Mucosa of stomach (tissue), 1 donor: ENCODE measurements at regions not wholly inside any gene's neighbourhood (a gene's known extent, or its start where the extent isn't known, plus 50 kb on each side); places are given as distances from the start of the nearest gene placed in this dataset.

Experiments used
- H3K27me3 ChIP-seq: one replicate; pipeline ENCODE4 v1.7.0; 2013; ENCODE audit warnings: mild to moderate bottlenecking, low read length; ENCODE audit not compliant: control insufficient read depth, insufficient read depth
- H3K36me3 ChIP-seq: one replicate; pipeline ENCODE4 v1.7.0; 2013; ENCODE audit warnings: low read length; ENCODE audit not compliant: control insufficient read depth, insufficient read depth
- H3K4me1 ChIP-seq: one replicate; pipeline ENCODE4 v1.7.0; 2013; ENCODE audit warnings: mild to moderate bottlenecking, low read length; ENCODE audit not compliant: control insufficient read depth, insufficient read depth
- H3K4me3 ChIP-seq: one replicate; pipeline ENCODE4 v1.7.0; 2013; ENCODE audit warnings: low read length
- H3K9ac ChIP-seq: one replicate; pipeline ENCODE4 v1.7.0; 2013; ENCODE audit warnings: mild to moderate bottlenecking, low read length, moderate library complexity
- H3K9me3 ChIP-seq: one replicate; pipeline ENCODE4 v1.7.0; 2013; ENCODE audit warnings: mild to moderate bottlenecking, low read length, moderate library complexity; ENCODE audit not compliant: control insufficient read depth
- donor health status: Pancreatic carcinoma.

DNA sequence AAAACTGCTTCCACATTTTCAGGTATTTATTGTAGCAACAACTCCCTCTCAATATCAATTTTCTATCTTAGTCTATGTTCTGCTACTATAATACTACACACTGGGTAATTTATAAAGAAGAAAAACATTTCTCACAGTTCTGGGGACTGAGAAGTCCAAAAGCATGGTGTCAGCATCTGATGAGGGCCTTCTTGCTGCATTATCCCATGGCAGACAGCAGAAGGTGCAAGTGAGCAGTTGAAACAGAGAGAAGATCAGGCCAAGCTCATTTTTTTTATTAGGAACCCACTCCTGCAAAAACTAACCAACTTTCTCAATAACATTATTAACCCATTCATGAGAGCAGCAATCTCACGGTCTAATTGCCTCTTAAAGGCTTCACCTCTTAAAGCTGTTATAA is 376.0 kb downstream of the RAB28 start:
- H3K36me3 ChIP-seq, result no peaks in the 10 kb centered on the region
- no peaks in the 10 kb centered on the region for H3K27me3 ChIP-seq
- no peaks in the 10 kb centered on the region for H3K4me1 ChIP-seq

GRCh38 chr4:13103382-13104015 is 380.6 kb downstream of the RAB28 start:
- H3K9ac ChIP-seq, result no peak overlapping the region
- no peaks in the 10 kb centered on the region for H3K4me1 ChIP-seq
- H3K4me3 ChIP-seq, result no peak overlapping the region
- no peaks in the 10 kb centered on the region for H3K27me3 ChIP-seq
- no peaks in the 10 kb centered on the region for H3K36me3 ChIP-seq
- no peaks in the 10 kb centered on the region for H3K9me3 ChIP-seq

More for the DNA sequence above, 376.0 kb downstream of the RAB28 start:
- Histone ChIP-seq H3K9ac (no peak overlapping the region), H3K9me3 (no peaks in the 10 kb centered on the region), H3K4me3 (no peak overlapping the region)

- no peaks in the 10 kb centered on the region for H3K27me3 ChIP-seq
- no peaks in the 10 kb centered on the region for H3K9me3 ChIP-seq
- H3K4me1 ChIP-seq, result no peaks in the 10 kb centered on the region
- H3K4me3 ChIP-seq, result no peak overlapping the region
- no peak overlapping the region for H3K9ac ChIP-seq
- H3K36me3 ChIP-seq, result no peaks in the 10 kb centered on the region
Observed at GRCh38 chr4:13102092-13102742, 381.9 kb downstream of the RAB28 start.

GRCh38 chr4:13097971-13098370 is 386.2 kb downstream of the RAB28 start:
- Histone ChIP-seq H3K4me1 (no peaks in the 10 kb centered on the region), H3K27me3 (no peaks in the 10 kb centered on the region), H3K9me3 (no peaks in the 10 kb centered on the region), H3K36me3 (no peaks in the 10 kb centered on the region), H3K4me3 (no peak overlapping the region), H3K9ac (no peak overlapping the region)

DNA sequence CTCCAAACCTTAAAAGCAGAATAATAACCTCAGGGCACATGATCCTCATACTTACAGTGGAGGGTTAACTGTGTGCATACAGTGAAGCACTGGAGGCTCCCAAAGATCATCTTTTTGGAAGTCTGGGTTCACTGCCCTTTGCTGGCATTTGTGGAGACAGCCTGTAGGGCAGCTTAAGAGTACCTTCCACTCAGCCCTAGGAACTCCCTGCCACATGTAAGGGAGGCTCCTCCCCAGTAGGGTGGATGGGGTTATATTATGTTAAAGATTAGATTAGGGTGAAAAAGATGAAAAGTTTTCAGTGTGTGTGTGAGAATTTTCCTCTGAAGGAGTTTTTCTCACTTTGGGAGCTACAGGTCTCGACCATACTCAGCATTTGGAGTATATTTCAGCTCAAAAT is 388.4 kb downstream of the RAB28 start:
- Histone ChIP-seq H3K4me3 (no peak overlapping the region), H3K4me1 (no peaks in the 10 kb centered on the region), H3K9ac (no peak overlapping the region), H3K27me3 (no peaks in the 10 kb centered on the region), H3K36me3 (no peaks in the 10 kb centered on the region), H3K9me3 (no peaks in the 10 kb centered on the region)

GRCh38 chr4:13093170-13093569 is 391.0 kb downstream of the RAB28 start:
- Histone ChIP-seq H3K36me3 (no peaks in the 10 kb centered on the region), H3K27me3 (no peaks in the 10 kb centered on the region)

GRCh38 chr4:13092702-13093101 is 391.4 kb downstream of the RAB28 start:
- H3K36me3 ChIP-seq, result no peaks in the 10 kb centered on the region
- H3K4me1 ChIP-seq, result no peaks in the 10 kb centered on the region
- no peak overlapping the region for H3K4me3 ChIP-seq
- no peaks in the 10 kb centered on the region for H3K27me3 ChIP-seq
- no peak overlapping the region for H3K9ac ChIP-seq
- no peaks in the 10 kb centered on the region for H3K9me3 ChIP-seq

More at GRCh38 chr4:13093170-13093569, 391.0 kb downstream of the RAB28 start:
- Histone ChIP-seq H3K9ac (no peak overlapping the region), H3K4me3 (no peak overlapping the region), H3K4me1 (no peaks in the 10 kb centered on the region), H3K9me3 (no peaks in the 10 kb centered on the region)

DNA sequence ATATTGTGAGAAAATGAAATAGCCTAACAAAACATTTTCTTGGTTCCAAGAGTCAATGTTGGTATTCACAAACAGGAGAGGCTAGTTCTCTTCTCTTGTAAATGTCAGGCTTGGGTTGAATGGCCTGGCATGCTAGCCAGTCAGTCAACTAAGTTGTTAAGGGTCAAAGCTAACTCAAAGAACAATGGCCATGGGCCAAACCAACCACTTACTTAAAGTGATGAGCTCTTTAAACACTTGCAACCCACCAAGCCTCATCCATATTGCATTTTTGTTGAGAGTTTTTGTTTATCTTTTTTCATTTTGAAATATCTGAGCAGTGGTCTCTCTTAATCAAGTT is 394.5 kb downstream of the RAB28 start:
- Histone ChIP-seq H3K4me3 (no peak overlapping the region), H3K9ac (no peak overlapping the region), H3K36me3 (no peaks in the 10 kb centered on the region), H3K9me3 (no peaks in the 10 kb centered on the region), H3K4me1 (no peaks in the 10 kb centered on the region), H3K27me3 (no peaks in the 10 kb centered on the region)

- Histone ChIP-seq H3K27me3 (no peaks in the 10 kb centered on the region), H3K9ac (no peak overlapping the region), H3K4me3 (no peak overlapping the region), H3K9me3 (no peaks in the 10 kb centered on the region), H3K36me3 (no peaks in the 10 kb centered on the region), H3K4me1 (no peaks in the 10 kb centered on the region)
Observed at GRCh38 chr4:13088726-13089658, 395.1 kb downstream of the RAB28 start.

DNA sequence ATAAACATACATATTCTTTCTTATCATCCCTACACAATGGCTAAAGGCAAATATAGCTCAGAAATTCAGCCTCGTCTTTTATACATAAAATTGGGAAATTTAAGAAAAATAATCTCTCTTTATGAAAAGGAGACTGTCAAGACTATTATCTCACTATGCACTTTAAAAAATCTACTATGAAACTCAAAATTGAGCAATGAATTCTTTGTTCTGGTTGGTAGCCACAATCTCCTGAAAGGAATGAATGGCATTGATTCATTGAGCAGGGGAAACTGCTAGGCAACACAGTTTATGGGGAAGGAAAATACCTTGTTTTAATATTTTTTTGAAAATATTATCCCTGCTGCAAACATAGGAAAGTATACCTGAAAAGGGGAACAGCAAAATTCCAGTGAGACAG is 397.1 kb downstream of the RAB28 start:
- Histone ChIP-seq H3K4me1 (no peaks in the 10 kb centered on the region), H3K4me3 (no peak overlapping the region), H3K9ac (no peak overlapping the region), H3K36me3 (no peaks in the 10 kb centered on the region), H3K9me3 (no peaks in the 10 kb centered on the region), H3K27me3 (no peaks in the 10 kb centered on the region)

- Histone ChIP-seq H3K9me3 (no peaks in the 10 kb centered on the region), H3K36me3 (no peaks in the 10 kb centered on the region), H3K4me1 (no peaks in the 10 kb centered on the region), H3K9ac (no peak overlapping the region), H3K27me3 (no peaks in the 10 kb centered on the region), H3K4me3 (no peak overlapping the region)
Observed at GRCh38 chr4:13084210-13084609, 399.9 kb downstream of the RAB28 start.

DNA sequence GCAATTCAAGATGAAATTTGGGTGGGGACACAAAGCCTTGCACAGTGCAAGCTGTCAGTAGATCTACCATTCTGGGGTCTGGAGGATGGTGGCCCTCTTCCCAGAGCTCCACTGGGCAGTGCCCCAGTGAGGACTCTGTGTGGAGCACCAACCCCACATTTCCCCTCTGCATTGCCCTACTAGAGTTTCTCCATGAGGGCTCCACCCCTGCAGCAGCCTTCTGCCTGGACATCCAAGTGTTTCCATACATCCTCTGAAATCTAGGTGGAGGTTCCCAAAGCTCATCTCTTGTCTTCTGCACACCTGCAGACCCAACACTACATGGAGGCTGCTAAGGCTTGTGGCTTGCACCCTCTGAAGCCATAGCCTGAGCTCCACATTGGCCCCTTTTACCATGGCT is 402.3 kb downstream of the RAB28 start:
- Histone ChIP-seq H3K36me3 (no peaks in the 10 kb centered on the region), H3K9me3 (no peaks in the 10 kb centered on the region), H3K4me3 (no peak overlapping the region), H3K9ac (no peak overlapping the region), H3K4me1 (no peaks in the 10 kb centered on the region), H3K27me3 (no peaks in the 10 kb centered on the region)
